ENCODE measurements at regions not wholly inside any gene's neighbourhood (a gene's known extent, or its start where the extent isn't known, plus 50 kb on each side); places are given as distances from the start of the nearest gene placed in this dataset.

- no peaks in the 10 kb centered on the region for H3K36me3 ChIP-seq
- H3K4me1 ChIP-seq: peaks cover 8 to 15% of the 10 kb centered on the region in 2 donors
- no peaks in the 10 kb centered on the region for H3K9me3 ChIP-seq
- no peaks in the 10 kb centered on the region for H3K27me3 ChIP-seq
- TF ChIP-seq POLR2A (IDR thresholded peaks at IDR 0.05) (no peak), CTCF (IDR thresholded peaks at IDR 0.05) (no peak)
- DNase-seq: no peak
- H3K4me3 ChIP-seq (replicated peaks in 1 of 3): no peak overlapping the region
- WGBS, 2 donors: 89 to 95% methylated on average over 5 of the region's 5 CpGs
- H3K27ac ChIP-seq: no peak overlapping the region
- intact Hi-C loops (cut with DNase I): no loop called here
Measured at GRCh38 chr13:106351251-106351650, 184.2 kb downstream of the EFNB2 start.

- no peak overlapping the region for H3K4me3 ChIP-seq (replicated peaks in 1 of 3)
- H3K9me3 ChIP-seq: no peaks in the 10 kb centered on the region
- 79 to 88% methylated on average over 4 of the region's 4 CpGs for WGBS, 2 donors
- TF ChIP-seq CTCF (IDR thresholded peaks at IDR 0.05): no peak
- no peak for TF ChIP-seq POLR2A (IDR thresholded peaks at IDR 0.05)
- H3K36me3 ChIP-seq: no peaks in the 10 kb centered on the region
- intact Hi-C loops (cut with DNase I): no loop called here
- H3K27me3 ChIP-seq: no peaks in the 10 kb centered on the region
- H3K4me1 ChIP-seq: peaks cover 8 to 15% of the 10 kb centered on the region in 2 donors
- H3K27ac ChIP-seq: no peak overlapping the region
- no peak for DNase-seq
Measured at GRCh38 chr13:106350208-106350607, 185.3 kb downstream of the EFNB2 start.

GRCh38 chr13:106349080-106349931, 186.2 kb downstream of the EFNB2 start:
- WGBS, 2 donors: 4 to 9% methylated on average over 16 to 30 of the region's 30 CpGs
- intact Hi-C loops (cut with DNase I): no loop called here
- TF ChIP-seq POLR2A (IDR thresholded peaks at IDR 0.05) (no peak), CTCF (IDR thresholded peaks at IDR 0.05) (no peak)
- no peak overlapping the region for H3K4me3 ChIP-seq (replicated peaks in 1 of 3)
- H3K27ac ChIP-seq: peak overlapping the region in 2 of 3 donors; percentile 39 to 52
- H3K36me3 ChIP-seq: no peaks in the 10 kb centered on the region
- no peaks in the 10 kb centered on the region for H3K27me3 ChIP-seq
- no peaks in the 10 kb centered on the region for H3K9me3 ChIP-seq
- H3K4me1 ChIP-seq: peaks cover 8 to 15% of the 10 kb centered on the region in 2 donors
- peak; percentile 94 to 95 for DNase-seq

GRCh38 chr13:106348075-106348840, 187.2 kb downstream of the EFNB2 start:
- H3K4me3 ChIP-seq (replicated peaks in 1 of 3): no peak overlapping the region
- peaks cover 8 to 15% of the 10 kb centered on the region in 2 donors for H3K4me1 ChIP-seq
- peak overlapping the region in 1 of 3 donors; percentile 10 for H3K27ac ChIP-seq
- no peak for TF ChIP-seq POLR2A (IDR thresholded peaks at IDR 0.05)
- TF ChIP-seq CTCF (IDR thresholded peaks at IDR 0.05): no peak
- DNase-seq: no peak
- no peaks in the 10 kb centered on the region for H3K27me3 ChIP-seq
- intact Hi-C loops (cut with DNase I): no loop called here
- no peaks in the 10 kb centered on the region for H3K9me3 ChIP-seq
- WGBS, 2 donors: 44 to 50% methylated on average over 6 of the region's 6 CpGs
- no peaks in the 10 kb centered on the region for H3K36me3 ChIP-seq

- no peaks in the 10 kb centered on the region for H3K9me3 ChIP-seq
- TF ChIP-seq CTCF (IDR thresholded peaks at IDR 0.05) (no peak), POLR2A (IDR thresholded peaks at IDR 0.05) (no peak)
- DNase-seq: no peak
- no peak overlapping the region for H3K4me3 ChIP-seq (replicated peaks in 1 of 3)
- WGBS, 2 donors: 93 to 95% methylated on average over 2 of the region's 2 CpGs
- H3K27ac ChIP-seq: no peak overlapping the region
- intact Hi-C loops (cut with DNase I): no loop called here
- no peaks in the 10 kb centered on the region for H3K36me3 ChIP-seq
- peaks cover 5 to 11% of the 10 kb centered on the region in 2 donors for H3K4me1 ChIP-seq
- H3K27me3 ChIP-seq: no peaks in the 10 kb centered on the region
Measured at GRCh38 chr13:106344342-106344741, 191.1 kb downstream of the EFNB2 start.

Data from thyroid gland (tissue), 4 donors.